Hematopoietic multipotent progenitor cell (in vitro differentiated cells): ENCODE measurements at regions not wholly inside any gene's neighbourhood (a gene's known extent, or its start where the extent isn't known, plus 50 kb on each side); places are given as distances from the start of the nearest gene placed in this dataset.
"Not testable (repeated sequence)": the region's sequence is repeated elsewhere in the genome, so short reads cannot be mapped to it uniquely, and the experiment has no call there.

ENCODE experiments used
- DNase-seq, 3 donors: peaks; one replicate each; pipeline ENCODE4 v3.0.0-alpha.2; 2011 to 2015; ENCODE audit warnings: low read depth in 2 of 3, low spot score in 2 of 3

DNA sequence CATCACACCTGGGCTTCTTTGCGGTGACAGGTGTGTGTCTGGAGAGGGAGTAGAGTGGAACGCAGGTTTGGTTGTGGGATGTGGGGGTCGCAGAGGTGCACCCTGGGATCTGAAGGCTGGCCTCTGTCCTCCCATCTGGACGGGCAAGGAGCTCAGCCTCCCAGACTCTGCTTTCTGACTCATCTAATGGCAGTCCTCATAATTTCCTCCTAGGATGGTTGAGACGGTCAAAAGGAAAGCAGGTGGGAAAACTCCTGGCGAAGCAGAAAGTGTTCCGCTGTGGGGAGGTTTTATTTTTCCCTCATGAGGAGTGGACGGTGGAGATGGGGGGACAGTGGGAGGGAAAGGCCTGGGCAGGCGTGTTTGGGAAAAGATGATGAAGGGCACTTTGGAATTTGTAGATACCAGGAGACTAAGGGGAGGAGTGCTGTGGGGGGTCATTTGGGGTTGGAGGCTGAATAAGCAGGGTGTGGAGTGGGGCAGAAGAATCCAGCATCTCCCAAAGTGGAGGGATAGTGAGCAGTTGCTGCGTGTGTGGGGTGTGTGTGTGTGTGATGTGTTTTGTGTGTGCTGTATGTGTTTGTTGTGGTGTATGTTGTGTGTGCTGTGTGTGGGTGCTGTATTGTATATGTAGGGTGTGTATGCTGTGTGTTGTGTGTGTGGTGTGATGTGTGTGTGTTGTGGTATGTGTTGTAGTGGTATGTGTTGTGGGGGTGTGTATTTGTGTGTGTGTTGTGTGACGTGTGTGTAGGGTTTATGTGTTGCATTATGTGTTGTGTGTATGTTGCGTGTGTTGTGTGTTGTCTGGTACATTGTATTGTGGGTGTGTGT is 97.2 kb upstream of the PODXL start:
- DNase-seq: no peak

DNA sequence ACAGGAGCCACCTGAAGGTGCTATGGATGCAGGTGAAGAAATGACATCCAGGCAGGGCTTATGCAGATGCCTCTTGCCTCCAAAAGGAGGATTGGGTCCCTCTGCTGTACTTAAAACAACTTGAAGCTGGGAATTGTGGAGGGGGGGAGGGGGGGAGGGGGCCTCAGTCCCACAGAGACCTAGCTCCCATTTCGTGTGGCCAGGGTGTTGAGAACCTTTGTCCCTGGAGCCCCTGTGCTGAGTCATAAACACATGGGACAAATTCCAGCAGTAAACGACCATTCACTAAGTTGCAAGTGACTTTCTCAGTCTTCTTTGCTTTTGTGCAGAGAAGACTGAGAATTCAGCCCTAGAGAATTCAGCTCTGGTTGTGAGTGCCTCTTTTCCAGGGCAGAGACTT is 96.5 kb upstream of the PODXL start:
- DNase-seq: no peak

- DNase-seq: no peak
Measured at GRCh38 chr7:131652194-131652593, 95.8 kb upstream of the PODXL start.

- no peak for DNase-seq
Measured at GRCh38 chr7:131649879-131650278, 93.5 kb upstream of the PODXL start.

DNA sequence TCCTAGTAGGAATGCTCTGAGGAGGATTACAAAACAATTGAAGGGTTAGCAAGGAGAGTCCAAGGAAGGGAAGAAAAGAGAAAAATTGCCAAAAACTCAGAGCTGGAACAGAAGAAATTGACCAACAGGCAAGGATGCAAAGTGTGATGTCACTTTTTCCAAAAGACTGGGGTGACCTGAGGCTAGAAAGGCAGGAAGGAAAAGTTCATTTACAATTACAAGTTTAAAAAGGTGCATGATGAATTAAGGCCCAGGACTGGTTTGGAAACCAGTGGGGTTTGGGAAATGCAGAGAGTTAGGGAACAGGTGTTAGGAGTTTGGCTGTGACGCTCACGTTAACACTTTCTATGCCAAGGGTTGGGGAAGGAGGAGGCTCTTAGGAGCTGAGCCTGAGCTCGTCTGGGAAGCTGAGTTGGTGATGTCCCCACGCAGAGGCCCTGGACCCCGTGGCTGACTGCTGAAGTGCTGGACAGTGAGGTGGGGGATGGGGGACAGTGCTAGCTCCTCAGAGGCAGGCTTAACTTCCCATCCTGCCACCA is 92.6 kb upstream of the PODXL start:
- no peak for DNase-seq

- DNase-seq: no peak
Measured at GRCh38 chr7:131648491-131648890, 92.1 kb upstream of the PODXL start.

DNA sequence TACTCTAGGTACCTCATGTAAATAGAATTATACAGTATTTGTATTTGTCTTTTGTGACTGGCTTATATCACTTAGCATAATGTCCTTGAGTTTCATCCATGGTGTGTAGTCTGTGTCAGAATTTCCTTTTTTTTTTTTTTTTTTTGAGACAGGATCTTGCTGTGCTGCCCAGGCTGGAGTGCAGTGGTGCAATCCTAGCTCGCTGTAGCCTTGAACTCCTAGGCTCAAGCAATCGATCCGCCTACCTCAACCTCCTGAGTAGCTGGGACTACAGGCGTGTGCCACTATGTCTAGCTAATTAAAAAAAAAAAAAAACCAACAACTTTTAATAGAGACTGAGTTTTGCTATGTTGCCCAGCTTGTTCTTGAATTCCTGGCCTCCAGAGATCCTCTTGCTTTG is 89.8 kb upstream of the PODXL start:
- no peak for DNase-seq

DNA sequence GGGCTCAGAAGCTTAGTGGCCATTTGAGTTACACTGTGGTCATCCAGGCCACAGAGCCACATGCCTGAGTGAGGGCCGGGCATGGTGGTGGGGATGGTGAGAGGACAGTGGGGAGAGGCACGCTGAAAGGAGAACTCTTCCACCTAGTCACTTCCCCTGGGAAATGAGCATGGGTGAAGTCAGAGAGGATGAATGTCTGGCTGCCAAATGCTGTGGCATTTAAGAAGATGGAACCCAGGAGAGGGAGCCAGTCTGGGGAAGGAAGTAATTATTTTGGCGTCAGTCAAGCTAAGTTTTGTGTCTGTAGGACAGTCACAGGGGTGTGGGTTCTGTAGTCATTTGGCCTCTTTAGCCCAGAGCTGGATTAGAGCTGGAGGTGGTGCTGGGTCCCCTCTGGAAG is 86.0 kb upstream of the PODXL start:
- no peak for DNase-seq

DNA sequence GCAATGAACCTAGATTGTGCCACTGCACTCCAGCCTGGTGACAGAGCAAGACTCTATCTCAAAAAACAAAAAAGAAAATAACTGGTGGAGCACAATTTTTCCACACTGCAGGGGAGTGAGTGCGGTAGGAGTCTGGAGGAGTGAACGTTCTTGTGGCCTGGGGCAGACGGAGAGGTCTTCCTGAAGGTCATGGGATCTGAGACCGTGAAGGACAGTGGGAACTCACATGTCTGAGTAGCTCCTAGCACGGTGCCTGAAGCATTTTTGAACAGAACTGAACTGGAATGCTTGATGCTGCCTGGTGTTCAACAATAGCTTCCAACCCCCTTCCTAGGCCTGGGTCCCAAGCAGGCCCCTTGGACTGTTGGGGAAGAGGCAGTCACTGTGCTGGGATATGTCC is 84.3 kb upstream of the PODXL start:
- DNase-seq: no peak

GRCh38 chr7:131638641-131639430 is 82.4 kb upstream of the PODXL start:
- no peak for DNase-seq

DNA sequence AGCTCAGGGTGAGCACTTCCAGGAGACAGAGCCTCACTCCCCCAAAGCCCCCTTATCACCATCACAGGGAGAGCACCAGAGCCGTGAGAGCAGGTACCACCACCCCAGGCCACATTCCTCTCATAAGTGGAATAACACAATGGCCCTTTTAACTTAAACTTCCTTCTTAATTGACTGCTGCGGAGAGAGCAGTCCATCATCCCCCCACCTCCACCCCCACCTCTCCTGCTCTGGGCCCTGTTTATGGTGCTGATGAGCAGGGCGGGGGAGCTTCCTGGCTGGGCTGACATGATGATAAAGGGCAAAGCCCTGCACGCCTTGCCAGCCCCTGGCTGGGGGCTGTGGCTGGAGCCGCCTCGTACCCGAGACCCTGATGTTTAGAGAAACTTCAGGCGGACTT is 81.4 kb upstream of the PODXL start:
- no peak for DNase-seq

DNA sequence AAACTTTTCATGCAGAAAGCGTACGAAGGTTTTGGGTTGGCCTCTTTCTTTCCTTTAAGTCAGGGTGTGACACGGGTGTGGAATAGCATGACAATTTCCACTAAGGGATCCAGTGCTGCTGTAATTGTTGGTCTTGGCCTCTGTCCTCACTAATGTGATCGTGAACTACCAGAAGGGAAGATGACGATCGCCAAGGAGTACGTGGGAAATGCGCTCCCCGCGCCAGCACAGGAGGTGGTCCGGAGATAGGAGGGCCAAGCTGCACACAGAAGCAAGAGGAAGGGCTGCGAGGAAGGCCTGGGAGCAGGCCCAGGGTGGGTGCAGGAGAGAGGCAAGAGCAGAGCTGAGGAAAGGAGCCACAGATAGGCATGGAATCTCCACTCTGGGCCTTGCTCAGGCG is 79.7 kb upstream of the PODXL start:
- no peak for DNase-seq

- DNase-seq: not testable (repeated sequence)
Measured at GRCh38 chr7:131634197-131634596, 77.8 kb upstream of the PODXL start.

- DNase-seq: no peak
Measured at GRCh38 chr7:131633342-131633843, 77.0 kb upstream of the PODXL start.

- DNase-seq: no peak
Measured at GRCh38 chr7:131630427-131630826, 74.0 kb upstream of the PODXL start.

- no peak for DNase-seq
Measured at GRCh38 chr7:131629217-131629882, 72.9 kb upstream of the PODXL start.

DNA sequence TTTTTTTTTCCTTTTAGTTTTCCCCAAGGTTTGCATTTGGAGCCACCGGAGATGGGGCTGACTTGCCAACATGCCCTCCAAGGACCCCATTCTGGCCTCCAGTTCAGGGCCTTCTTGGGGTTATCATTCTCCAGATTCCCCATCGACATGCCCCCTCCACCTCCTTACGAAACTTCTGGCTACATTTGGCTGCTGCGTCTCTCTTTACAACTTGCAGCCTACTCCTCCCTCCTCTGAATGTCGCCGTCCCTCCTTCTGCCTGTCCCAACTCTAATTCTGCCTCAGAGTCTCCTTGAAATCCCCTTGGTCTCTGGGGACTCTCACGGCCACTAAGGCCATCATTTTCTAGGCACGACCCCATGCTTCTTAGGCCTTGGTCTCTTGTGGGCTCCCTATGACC is 72.2 kb upstream of the PODXL start:
- DNase-seq: no peak

DNA sequence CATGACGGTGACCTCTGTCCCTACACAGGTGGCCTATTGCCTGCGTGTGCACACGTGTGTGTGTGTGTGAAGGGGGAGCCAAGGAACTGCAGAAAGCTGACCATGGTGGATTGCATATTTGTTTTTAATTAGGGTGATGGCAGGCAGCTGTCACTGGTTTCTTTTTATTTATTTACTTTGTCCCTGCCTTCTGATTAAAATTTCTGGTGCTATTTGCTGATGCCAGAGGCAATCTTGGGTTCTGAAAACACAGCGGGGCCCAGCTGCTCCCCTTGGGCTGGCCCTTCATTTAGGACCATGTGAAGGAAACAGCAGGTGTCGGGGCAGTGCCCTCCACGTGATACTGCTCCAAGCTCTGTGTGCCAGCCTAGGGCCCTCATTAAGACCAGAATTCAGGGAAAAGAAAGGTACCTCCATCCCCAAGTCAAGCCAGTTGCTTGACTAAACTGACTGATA is 71.3 kb upstream of the PODXL start:
- no peak for DNase-seq

DNA sequence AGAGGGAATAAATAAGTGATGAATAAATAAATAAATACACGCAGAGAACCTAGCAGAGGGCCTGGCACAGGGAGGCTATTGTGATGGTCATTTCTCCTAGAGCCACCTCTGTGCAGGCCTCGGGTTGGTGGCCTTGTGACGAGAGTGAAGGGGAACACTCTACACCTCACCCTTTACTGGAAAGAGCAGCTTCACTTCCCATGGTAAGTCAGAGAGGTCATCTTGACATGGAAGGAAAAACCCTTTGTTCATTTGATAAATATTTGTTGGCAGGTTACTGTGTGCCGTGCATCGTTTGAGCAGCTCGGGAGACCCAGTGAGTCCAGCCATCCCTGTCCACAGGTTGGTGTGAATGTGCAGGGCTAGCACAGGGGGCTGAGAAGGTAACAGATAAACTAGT is 70.2 kb upstream of the PODXL start:
- no peak for DNase-seq

GRCh38 chr7:131625817-131626372 is 69.5 kb upstream of the PODXL start:
- no peak for DNase-seq

- DNase-seq: not testable (repeated sequence)
Measured at GRCh38 chr7:131625345-131625744, 68.9 kb upstream of the PODXL start.
